ENCODE measurements at regions not wholly inside any gene's neighbourhood (a gene's known extent, or its start where the extent isn't known, plus 50 kb on each side); places are given as distances from the start of the nearest gene placed in this dataset.

DNA sequence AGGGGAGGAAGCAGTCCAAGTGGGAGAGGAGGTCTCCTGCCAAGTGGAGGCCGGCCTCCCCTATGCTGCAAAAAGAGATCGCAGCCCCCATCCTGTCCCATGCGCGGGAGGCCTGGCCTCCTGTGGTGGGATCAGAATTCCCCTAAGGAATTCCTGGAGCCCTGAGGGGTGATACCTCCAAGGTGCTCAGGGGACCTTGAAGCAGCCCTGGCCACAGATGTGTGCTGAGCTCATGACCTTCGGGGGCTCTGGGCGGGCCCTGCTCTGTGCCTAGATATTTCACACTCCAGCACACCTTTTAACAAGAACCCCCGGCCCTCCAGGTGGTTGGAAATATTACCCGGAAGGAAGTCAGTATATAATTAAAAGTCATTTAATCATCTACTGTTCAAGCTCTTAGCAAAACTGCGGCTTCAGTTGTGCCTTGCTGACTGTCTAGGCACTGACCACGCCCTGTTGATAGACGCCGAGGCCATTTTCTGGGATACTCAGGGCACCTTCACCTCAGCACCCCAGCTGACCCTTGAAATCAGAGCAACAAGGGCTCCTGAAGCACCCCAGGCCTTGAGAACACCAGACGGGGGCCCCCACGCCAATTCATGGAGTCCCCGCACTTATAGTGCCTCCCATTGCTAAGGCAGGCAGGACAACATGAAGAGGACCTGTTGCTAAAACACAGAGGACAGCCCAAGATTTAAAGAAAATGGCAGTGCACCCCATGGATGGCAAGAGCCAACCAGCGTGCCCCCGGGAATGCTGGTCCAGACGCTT, 119.1 kb downstream of the NDUFA10 start:
- TF ChIP-seq CTCF (optimal IDR thresholded peaks at IDR 0.05 in 1 of 3, IDR thresholded peaks at IDR 0.05 in 1 of 3, conservative IDR thresholded peaks at IDR 0.05 in 1 of 3; ENCODE audit: extremely low read depth in 1 of 3, insufficient read depth in 2 of 3, low read length in 3 of 3) (no peak), EZH2 (IDR thresholded peaks at IDR 0.05; ENCODE audit: low read length) (no peak)

Measured in keratinocyte (primary cell).